Mammary epithelial cell (primary cell): ENCODE measurements at regions not wholly inside any gene's neighbourhood (a gene's known extent, or its start where the extent isn't known, plus 50 kb on each side); places are given as distances from the start of the nearest gene placed in this dataset.

Source experiments
- CTCF ChIP-seq, 2 donors: IDR thresholded peaks in 1 of 2; conservative IDR thresholded peaks in 1 of 2; 2 replicates each; pipeline ENCODE4 v1.5.1; 2011 to 2012; ENCODE audit warnings: inconsistent platforms in 2 of 2, low read length in 2 of 2, mild to moderate bottlenecking in 2 of 2, control low read depth in 1 of 2, low read depth in 1 of 2; ENCODE audit not compliant: insufficient read depth in 1 of 2; ENCODE audit errors: extremely low read depth in 1 of 2
- EZH2 ChIP-seq: IDR thresholded peaks from 2 replicates; pipeline ENCODE4 v1.6.1; 2012; ENCODE audit warnings: low read length, inconsistent platforms, borderline replicate concordance

- TF ChIP-seq CTCF (conservative IDR thresholded peaks at IDR 0.05 in 1 of 2, IDR thresholded peaks at IDR 0.05 in 1 of 2; ENCODE audit: extremely low read depth in 1 of 2, insufficient read depth in 1 of 2, low read depth in 1 of 2, low read length in 2 of 2) (no peak), EZH2 (no peak)
Measured at GRCh38 chr1:82542141-82542540, 741.4 kb downstream of the ADGRL2 start.
